SU-DHL-6 (cell line): ENCODE measurements at regions not wholly inside any gene's neighbourhood (a gene's known extent, or its start where the extent isn't known, plus 50 kb on each side); places are given as distances from the start of the nearest gene placed in this dataset.

Source experiments
- CTCF ChIP-seq: fragments of 200-600 bp; sonication (generic); IDR thresholded peaks from one replicate; pipeline ENCODE4 v1.5.1; 2017; ENCODE audit warnings: antibody characterized with exemption, mild to moderate bottlenecking, low read length, moderate library complexity; ENCODE audit not compliant: insufficient read depth, poor library complexity, severe bottlenecking
- EZH2phosphoT487 ChIP-seq: fragments of 200-600 bp; sonication (generic), shearing (Covaris generic); conservative IDR thresholded peaks from 2 replicates; pipeline ENCODE4 v1.6.1; 2018; ENCODE audit warnings: mild to moderate bottlenecking, antibody characterized with exemption, low read length, moderate library complexity, mixed read lengths

- no peak for TF ChIP-seq CTCF
- TF ChIP-seq EZH2phosphoT487: no peak
Observed at GRCh38 chr13:106372199-106373155, 163.0 kb downstream of the EFNB2 start.
